ENCODE measurements at regions not wholly inside any gene's neighbourhood (a gene's known extent, or its start where the extent isn't known, plus 50 kb on each side); places are given as distances from the start of the nearest gene placed in this dataset.
A peak's percentile ranks its signal among the peaks of the same experiment; 100 is the strongest.

DNA sequence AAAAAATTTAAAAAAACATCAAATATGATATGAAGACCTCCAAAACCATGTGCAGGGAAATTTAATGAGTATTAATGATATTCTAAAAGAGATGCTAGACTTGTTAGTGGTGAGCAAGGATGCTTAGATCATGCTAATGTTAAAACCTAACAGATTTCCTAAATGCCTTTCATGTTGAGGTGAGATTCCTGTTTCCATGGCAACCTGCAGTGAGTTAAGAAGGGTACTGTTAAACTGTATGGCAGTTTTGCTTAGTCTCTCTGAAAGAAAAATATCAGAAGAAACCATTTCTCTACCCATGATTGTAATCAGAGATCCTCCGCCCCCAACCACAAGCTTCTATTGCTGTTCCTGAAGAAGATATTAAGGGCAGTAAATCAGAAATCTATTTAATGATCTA is 321.6 kb upstream of the LRRC7 start:
- Histone ChIP-seq H3K36me3 (ENCODE audit: low read depth) (no peaks in the 10 kb centered on the region), H3K9me3 (ENCODE audit: low read depth) (no peaks in the 10 kb centered on the region)

GRCh38 chr1:69246710-69247109 is 321.0 kb upstream of the LRRC7 start:
- Histone ChIP-seq H3K4me1 (ENCODE audit: insufficient read depth) (no peaks in the 10 kb centered on the region), H4K20me1 (ENCODE audit: insufficient read depth) (no peaks in the 10 kb centered on the region), H3K4me2 (ENCODE audit: unreplicated experiment) (no peak overlapping the region), H3K9ac (no peak overlapping the region), H3K36me3 (ENCODE audit: low read depth) (no peaks in the 10 kb centered on the region), H2AFZ (no peak overlapping the region), H3K9me2 (ENCODE audit: insufficient read depth) (no peaks in the 10 kb centered on the region), H3F3A (ENCODE audit: insufficient read depth) (no peaks in the 10 kb centered on the region), H3K79me2 (ENCODE audit: insufficient read depth) (no peaks in the 10 kb centered on the region), H3K27ac (no peak overlapping the region), H3K9me3 (ENCODE audit: low read depth) (no peaks in the 10 kb centered on the region), H3K4me3 (no peak overlapping the region), H3K27me3 (replicated peaks; ENCODE audit: insufficient read depth) (no peaks in the 10 kb centered on the region)
- TF ChIP-seq EZH2phosphoT487 (IDR thresholded peaks at IDR 0.05; ENCODE audit: insufficient read depth, low read depth) (no peak), EZH2 (IDR thresholded peaks at IDR 0.05; ENCODE audit: insufficient read depth, poor library complexity, severe bottlenecking) (no peak)
- DNase-seq = peak; percentile 6
- in situ Hi-C loops (cut with MboI) = no loop called here
- 0 to 4% methylated on average over 2 of the region's 2 CpGs for WGBS, 2 experiments (ENCODE audit: low coverage in 1 of 2, low lambda C conversion rate in 2 of 2, missing lambda C conversion rate in 2 of 2)

More for the DNA sequence above, 321.6 kb upstream of the LRRC7 start:
- no peak overlapping the region for H3K9ac ChIP-seq
- H3K27ac ChIP-seq = no peak overlapping the region
- no peak overlapping the region for H2AFZ ChIP-seq
- H3K79me2 ChIP-seq (ENCODE audit: insufficient read depth) = no peaks in the 10 kb centered on the region
- DNase-seq = no peak
- no peaks in the 10 kb centered on the region for H3K27me3 ChIP-seq (replicated peaks; ENCODE audit: insufficient read depth)
- TF ChIP-seq EZH2 (IDR thresholded peaks at IDR 0.05; ENCODE audit: insufficient read depth, poor library complexity, severe bottlenecking) (no peak), EZH2phosphoT487 (IDR thresholded peaks at IDR 0.05; ENCODE audit: insufficient read depth, low read depth) (no peak)
- in situ Hi-C loops (cut with MboI) = no loop called here
- H3K9me2 ChIP-seq (ENCODE audit: insufficient read depth) = no peaks in the 10 kb centered on the region
- no peaks in the 10 kb centered on the region for H3K4me1 ChIP-seq (ENCODE audit: insufficient read depth)
- WGBS, 2 experiments (ENCODE audit: low coverage in 1 of 2, low lambda C conversion rate in 2 of 2, missing lambda C conversion rate in 2 of 2) = 5 to 6% methylated on average over 1 of the region's 1 CpG
- no peaks in the 10 kb centered on the region for H4K20me1 ChIP-seq (ENCODE audit: insufficient read depth)
- no peak overlapping the region for H3K4me2 ChIP-seq (ENCODE audit: unreplicated experiment)
- no peak overlapping the region for H3K4me3 ChIP-seq
- H3F3A ChIP-seq (ENCODE audit: insufficient read depth) = no peaks in the 10 kb centered on the region

GRCh38 chr1:69252696-69253095 is 315.0 kb upstream of the LRRC7 start:
- WGBS, 2 experiments (ENCODE audit: low coverage in 1 of 2, low lambda C conversion rate in 2 of 2, missing lambda C conversion rate in 2 of 2) = 38 to 49% methylated on average over 4 of the region's 4 CpGs
- no peak for DNase-seq
- no peaks in the 10 kb centered on the region for H3K9me2 ChIP-seq (ENCODE audit: insufficient read depth)
- no peaks in the 10 kb centered on the region for H3K79me2 ChIP-seq (ENCODE audit: insufficient read depth)
- no peak for TF ChIP-seq EZH2 (IDR thresholded peaks at IDR 0.05; ENCODE audit: insufficient read depth, poor library complexity, severe bottlenecking)
- TF ChIP-seq EZH2phosphoT487 (IDR thresholded peaks at IDR 0.05; ENCODE audit: insufficient read depth, low read depth) = no peak
- H3K9me3 ChIP-seq (ENCODE audit: low read depth) = no peaks in the 10 kb centered on the region
- no peaks in the 10 kb centered on the region for H3K36me3 ChIP-seq (ENCODE audit: low read depth)
- no peak overlapping the region for H3K27ac ChIP-seq
- H3K4me3 ChIP-seq = no peak overlapping the region
- H3K27me3 ChIP-seq (replicated peaks; ENCODE audit: insufficient read depth) = no peaks in the 10 kb centered on the region
- H2AFZ ChIP-seq = no peak overlapping the region
- in situ Hi-C loops (cut with MboI) = no loop called here
- no peaks in the 10 kb centered on the region for H3F3A ChIP-seq (ENCODE audit: insufficient read depth)
- H3K4me2 ChIP-seq (ENCODE audit: unreplicated experiment) = no peak overlapping the region
- H3K4me1 ChIP-seq (ENCODE audit: insufficient read depth) = no peaks in the 10 kb centered on the region
- H3K9ac ChIP-seq = no peak overlapping the region
- H4K20me1 ChIP-seq (ENCODE audit: insufficient read depth) = no peaks in the 10 kb centered on the region

DNA sequence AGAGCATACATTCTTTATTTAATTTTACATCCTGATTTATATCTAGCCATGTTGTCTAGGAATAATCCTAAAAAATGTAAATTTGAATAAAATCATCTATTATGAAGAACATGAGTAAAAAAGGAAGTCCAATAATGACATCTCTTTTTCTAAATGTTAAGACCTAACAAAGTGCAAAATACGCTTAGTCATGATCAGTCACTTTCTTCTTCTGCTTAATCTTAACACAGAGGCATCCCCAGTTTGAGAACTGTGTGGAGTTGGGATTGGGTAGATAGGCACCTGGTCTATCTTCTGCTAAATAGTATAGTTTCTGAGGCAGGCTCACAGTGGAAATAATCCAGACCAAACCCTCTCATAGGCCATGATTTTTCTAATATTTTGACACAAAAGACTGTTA is 311.7 kb upstream of the LRRC7 start:
- H3K9me3 ChIP-seq (ENCODE audit: low read depth) = no peaks in the 10 kb centered on the region
- no peak overlapping the region for H2AFZ ChIP-seq
- H3K9ac ChIP-seq = no peak overlapping the region
- H3K9me2 ChIP-seq (ENCODE audit: insufficient read depth) = no peaks in the 10 kb centered on the region
- H3F3A ChIP-seq (ENCODE audit: insufficient read depth) = no peaks in the 10 kb centered on the region
- H3K79me2 ChIP-seq (ENCODE audit: insufficient read depth) = no peaks in the 10 kb centered on the region
- no peak overlapping the region for H3K4me3 ChIP-seq
- in situ Hi-C loops (cut with MboI) = no loop called here
- no peak for DNase-seq
- no peaks in the 10 kb centered on the region for H3K4me1 ChIP-seq (ENCODE audit: insufficient read depth)
- H3K36me3 ChIP-seq (ENCODE audit: low read depth) = no peaks in the 10 kb centered on the region
- no peaks in the 10 kb centered on the region for H4K20me1 ChIP-seq (ENCODE audit: insufficient read depth)
- H3K27me3 ChIP-seq (replicated peaks; ENCODE audit: insufficient read depth) = no peaks in the 10 kb centered on the region
- no peak overlapping the region for H3K4me2 ChIP-seq (ENCODE audit: unreplicated experiment)
- WGBS, 2 experiments (ENCODE audit: low coverage in 1 of 2, low lambda C conversion rate in 2 of 2, missing lambda C conversion rate in 2 of 2) = 10 to 14% methylated on average over 1 of the region's 1 CpG
- TF ChIP-seq EZH2phosphoT487 (IDR thresholded peaks at IDR 0.05; ENCODE audit: insufficient read depth, low read depth) = no peak
- TF ChIP-seq EZH2 (IDR thresholded peaks at IDR 0.05; ENCODE audit: insufficient read depth, poor library complexity, severe bottlenecking) = no peak
- H3K27ac ChIP-seq = no peak overlapping the region

- Histone ChIP-seq H3K27ac (no peak overlapping the region), H3K27me3 (replicated peaks; ENCODE audit: insufficient read depth) (no peaks in the 10 kb centered on the region), H3K4me3 (no peak overlapping the region), H3K9me2 (ENCODE audit: insufficient read depth) (no peaks in the 10 kb centered on the region), H3K79me2 (ENCODE audit: insufficient read depth) (no peaks in the 10 kb centered on the region), H3K4me1 (ENCODE audit: insufficient read depth) (no peaks in the 10 kb centered on the region), H3K9me3 (ENCODE audit: low read depth) (no peaks in the 10 kb centered on the region), H2AFZ (no peak overlapping the region), H3K9ac (no peak overlapping the region), H3F3A (ENCODE audit: insufficient read depth) (no peaks in the 10 kb centered on the region), H3K4me2 (ENCODE audit: unreplicated experiment) (no peak overlapping the region), H3K36me3 (ENCODE audit: low read depth) (no peaks in the 10 kb centered on the region), H4K20me1 (ENCODE audit: insufficient read depth) (no peaks in the 10 kb centered on the region)
- WGBS, 2 experiments (ENCODE audit: low coverage in 1 of 2, low lambda C conversion rate in 2 of 2, missing lambda C conversion rate in 2 of 2) = 0 to 3% methylated on average over 1 of the region's 1 CpG
- in situ Hi-C loops (cut with MboI) = no loop called here
- no peak for DNase-seq
- no peak for TF ChIP-seq EZH2phosphoT487 (IDR thresholded peaks at IDR 0.05; ENCODE audit: insufficient read depth, low read depth)
- TF ChIP-seq EZH2 (IDR thresholded peaks at IDR 0.05; ENCODE audit: insufficient read depth, poor library complexity, severe bottlenecking) = no peak
These were observed 308.9 kb upstream of the LRRC7 start for GRCh38 chr1:69258842-69259241.

All from GM23248 (cell line).